22Rv1 (cell line): ENCODE measurements at regions not wholly inside any gene's neighbourhood (a gene's known extent, or its start where the extent isn't known, plus 50 kb on each side); places are given as distances from the start of the nearest gene placed in this dataset.

ENCODE experiments used
- CTCF ChIP-seq: fragments of 450-650 bp; IDR thresholded peaks from 2 replicates; pipeline ENCODE4 v1.5.1; 2017; ENCODE audit warnings: mild to moderate bottlenecking
- ZFX ChIP-seq: fragments of 450-650 bp; IDR thresholded peaks from 2 replicates; pipeline ENCODE4 v1.6.1; 2017; ENCODE audit warnings: antibody characterized with exemption, borderline replicate concordance

GRCh38 chr6:85065831-85066230 is 301.4 kb upstream of the TBX18 start:
- TF ChIP-seq CTCF (no peak), ZFX (no peak)
